HEK293 (cell line): ENCODE measurements at regions not wholly inside any gene's neighbourhood (a gene's known extent, or its start where the extent isn't known, plus 50 kb on each side); places are given as distances from the start of the nearest gene placed in this dataset.

Experiments used
- CTCF ChIA-PET: fragments of 350-600 bp; formaldehyde crosslinking; extraction: SDS; loops from one replicate; lab custom pipeline; 2021; ENCODE audit warnings: antibody characterized with exemption; lab: Yijun Ruan, JAX
- POLR2A ChIA-PET: fragments of 300-600 bp; formaldehyde crosslinking; extraction: SDS; loops from one replicate; lab custom pipeline; 2020; ENCODE audit warnings: antibody characterized with exemption, inconsistent platforms; lab: Yijun Ruan, JAX
- H3K27ac ChIP-seq: fragments of 200-500 bp; sonication (Bioruptor generic); 2 replicates; pipeline ENCODE4 v1.5.1; 2014; ENCODE audit warnings: low read depth, low read length, control low read depth, inconsistent platforms; ENCODE audit errors: extremely low read depth
- H3K36me3 ChIP-seq, 2 experiments: fragments of 200-500 bp in 1 of 2; sonication (Bioruptor generic) in 1 of 2; 1 replicate in 1 of 2; 2 replicates in 1 of 2; pipeline ENCODE4 v1.5.1; 2014 to 2017; ENCODE audit warnings: inconsistent platforms in 2 of 2, low read length in 2 of 2; ENCODE audit not compliant: control insufficient read depth in 2 of 2, insufficient read depth in 1 of 2
- H3K4me1 ChIP-seq: fragments of 200-500 bp; sonication (Bioruptor generic); 2 replicates; pipeline ENCODE4 v1.5.1; 2014; ENCODE audit warnings: mild to moderate bottlenecking, low read length, inconsistent platforms; ENCODE audit not compliant: control insufficient read depth, insufficient read depth
- H3K4me3 ChIP-seq: 2 replicates; pipeline ENCODE4 v1.5.1; 2011; ENCODE audit warnings: low read depth, mild to moderate bottlenecking, control low read depth, low read length, moderate library complexity
- H3K9me3 ChIP-seq: fragments of 200-500 bp; sonication (Bioruptor generic); 2 replicates; pipeline ENCODE4 v1.5.1; 2014; ENCODE audit warnings: low read depth, low read length, inconsistent platforms; ENCODE audit not compliant: control insufficient read depth, insufficient read depth
- ATF2 ChIP-seq: fragments of 450-650 bp; formaldehyde crosslinking; IDR thresholded peaks from 2 replicates; pipeline ENCODE4 v1.5.1; 2016; ENCODE audit warnings: missing biosample characterization, missing genetic modification characterization, low read depth
- EGR2 ChIP-seq: fragments of 450-650 bp; formaldehyde crosslinking; IDR thresholded peaks from 2 replicates; pipeline ENCODE4 v1.5.1; 2016; ENCODE audit warnings: low read depth, missing biosample characterization, missing genetic modification characterization
- PRDM10 ChIP-seq: fragments of 450-650 bp; formaldehyde crosslinking; IDR thresholded peaks from 2 replicates; pipeline ENCODE4 v1.5.1; 2016; ENCODE audit warnings: missing biosample characterization, missing genetic modification characterization
- SALL2 ChIP-seq: fragments of 450-650 bp; formaldehyde crosslinking; IDR thresholded peaks from 2 replicates; pipeline ENCODE4 v1.5.0; 2017; ENCODE audit warnings: missing biosample characterization, mild to moderate bottlenecking, missing genetic modification characterization, borderline replicate concordance
- SP3 ChIP-seq: fragments of 450-650 bp; formaldehyde crosslinking; IDR thresholded peaks from 2 replicates; pipeline ENCODE4 v1.5.1; 2016; ENCODE audit warnings: missing biosample characterization, missing genetic modification characterization
- ZBTB10 ChIP-seq: fragments of 450-650 bp; formaldehyde crosslinking; IDR thresholded peaks from 2 replicates; pipeline ENCODE4 v1.5.1; 2016; ENCODE audit warnings: missing biosample characterization, missing genetic modification characterization
- ZBTB8A ChIP-seq: fragments of 450-650 bp; formaldehyde crosslinking; IDR thresholded peaks from 2 replicates; pipeline ENCODE4 v1.5.1; 2016; ENCODE audit warnings: missing biosample characterization, missing genetic modification characterization
- ZEB2 ChIP-seq: fragments of 450-650 bp; formaldehyde crosslinking; IDR thresholded peaks from 2 replicates; pipeline ENCODE4 v1.5.1; 2016; ENCODE audit warnings: missing biosample characterization, missing genetic modification characterization
- ZNF140 ChIP-seq: fragments of 450-650 bp; formaldehyde crosslinking; IDR thresholded peaks from 2 replicates; pipeline ENCODE4 v1.5.1; 2016; ENCODE audit warnings: missing biosample characterization, missing genetic modification characterization
- ZNF157 ChIP-seq: fragments of 450-650 bp; formaldehyde crosslinking; IDR thresholded peaks from 2 replicates; pipeline ENCODE4 v1.5.1; 2016; ENCODE audit warnings: missing biosample characterization, missing genetic modification characterization
- ZNF324 ChIP-seq: fragments of 450-650 bp; formaldehyde crosslinking; IDR thresholded peaks from 2 replicates; pipeline ENCODE4 v1.5.1; 2016; ENCODE audit warnings: missing biosample characterization, missing genetic modification characterization
- ZNF394 ChIP-seq: fragments of 450-650 bp; formaldehyde crosslinking; IDR thresholded peaks from 2 replicates; pipeline ENCODE4 v1.5.1; 2016; ENCODE audit warnings: missing biosample characterization, missing genetic modification characterization, mild to moderate bottlenecking, moderate library complexity, borderline replicate concordance
- ZNF404 ChIP-seq: fragments of 450-650 bp; formaldehyde crosslinking; IDR thresholded peaks from 2 replicates; pipeline ENCODE4 v1.5.1; 2017; ENCODE audit warnings: missing biosample characterization, missing genetic modification characterization
- ZNF488 ChIP-seq: fragments of 450-650 bp; formaldehyde crosslinking; IDR thresholded peaks from 2 replicates; pipeline ENCODE4 v1.5.1; 2016; ENCODE audit warnings: missing biosample characterization, missing genetic modification characterization
- ZNF600 ChIP-seq: fragments of 450-650 bp; formaldehyde crosslinking; IDR thresholded peaks from 2 replicates; pipeline ENCODE4 v1.5.1; 2016; ENCODE audit warnings: missing biosample characterization, missing genetic modification characterization
- ZNF626 ChIP-seq: fragments of 450-650 bp; sonication (Bioruptor Pico); formaldehyde crosslinking; IDR thresholded peaks from 2 replicates; pipeline ENCODE4 v1.5.1; 2018; ENCODE audit warnings: missing biosample characterization, missing genetic modification characterization, inconsistent platforms
- ZNF654 ChIP-seq: fragments of 450-650 bp; formaldehyde crosslinking; IDR thresholded peaks from 2 replicates; pipeline ENCODE4 v1.5.1; 2016; ENCODE audit warnings: low read depth, missing biosample characterization, missing genetic modification characterization
- ZNF792 ChIP-seq: fragments of 450-650 bp; formaldehyde crosslinking; IDR thresholded peaks from 2 replicates; pipeline ENCODE4 v1.5.1; 2016; ENCODE audit warnings: missing biosample characterization, missing genetic modification characterization

- H3K27ac ChIP-seq: no peak overlapping the region
- H3K4me1 ChIP-seq: peaks cover 5% of the 10 kb centered on the region
- H3K4me3 ChIP-seq: no peak overlapping the region
- POLR2A ChIA-PET: no interaction called here
- CTCF ChIA-PET: interaction anchor here (0.6 to 3.0 kb wide), 19 partner anchors 8 to 312 kb away, joined by 3 to 15 read pairs (median 3); no protein-coding TSS in a partner anchor
- no peaks in the 10 kb centered on the region for H3K9me3 ChIP-seq
- TF ChIP-seq SP3 (tag by site-specific recombination) (no peak), ZNF394 (tag by site-specific recombination) (no peak), ZNF792 (tag by site-specific recombination) (no peak), ZBTB8A (tag by site-specific recombination) (no peak), ZNF488 (tag by site-specific recombination) (no peak), EGR2 (tag by site-specific recombination) (peak; percentile 52; the same call in 1 of the 2 replicates), ZNF654 (tag by site-specific recombination) (no peak), PRDM10 (tag by site-specific recombination) (no peak; the same call in 1 of the 2 replicates)
- no peaks in the 10 kb centered on the region for H3K36me3 ChIP-seq
Measured at GRCh38 chr18:57970356-57971095, 73.5 kb upstream of the NEDD4L start.

- Histone ChIP-seq H3K4me3 (no peak overlapping the region), H3K9me3 (no peaks in the 10 kb centered on the region), H3K4me1 (peaks cover 5% of the 10 kb centered on the region), H3K27ac (no peak overlapping the region), H3K36me3 (no peaks in the 10 kb centered on the region)
- ChIA-PET POLR2A (no interaction called here), CTCF (interaction anchor here (0.6 to 3.0 kb wide), 15 partner anchors 8 to 311 kb away, joined by 3 to 15 read pairs (median 3); no protein-coding TSS in a partner anchor)
- TF ChIP-seq ZNF488 (tag by site-specific recombination) (no peak), ZBTB10 (tag by site-specific recombination) (no peak), ZNF157 (tag by site-specific recombination) (no peak), ATF2 (tag by site-specific recombination) (no peak), ZNF626 (tag by site-specific recombination) (no peak), ZNF404 (tag by site-specific recombination) (no peak), ZNF324 (no peak), ZNF600 (tag by site-specific recombination) (no peak), SALL2 (tag by site-specific recombination) (no peak), ZNF140 (tag by site-specific recombination) (no peak), ZEB2 (no peak)
Measured at GRCh38 chr18:57969824-57970223, 74.2 kb upstream of the NEDD4L start.
